ENCODE measurements at regions not wholly inside any gene's neighbourhood (a gene's known extent, or its start where the extent isn't known, plus 50 kb on each side); places are given as distances from the start of the nearest gene placed in this dataset.

DNA sequence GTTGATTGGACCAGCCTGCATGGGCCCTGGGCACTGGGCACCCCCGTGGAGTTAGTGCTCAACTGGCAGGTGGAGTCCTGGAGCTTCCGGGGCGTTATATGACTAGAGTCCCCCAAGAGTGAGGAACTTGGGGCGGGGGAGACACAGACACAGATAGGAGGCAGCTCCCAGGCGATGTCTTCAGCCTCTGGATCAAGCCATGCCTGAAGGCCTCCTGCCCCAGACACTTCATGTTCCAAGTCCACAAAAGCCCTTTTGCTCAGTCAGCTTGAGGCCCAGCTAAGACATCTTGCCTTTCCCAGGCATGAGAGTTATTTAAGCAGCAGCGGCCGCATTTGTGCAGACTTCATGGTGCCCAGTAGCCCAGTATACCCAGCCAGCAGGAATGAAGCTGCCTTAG lies 136.6 kb upstream of the CIBAR2 start:
- TF ChIP-seq, protein P1, sequence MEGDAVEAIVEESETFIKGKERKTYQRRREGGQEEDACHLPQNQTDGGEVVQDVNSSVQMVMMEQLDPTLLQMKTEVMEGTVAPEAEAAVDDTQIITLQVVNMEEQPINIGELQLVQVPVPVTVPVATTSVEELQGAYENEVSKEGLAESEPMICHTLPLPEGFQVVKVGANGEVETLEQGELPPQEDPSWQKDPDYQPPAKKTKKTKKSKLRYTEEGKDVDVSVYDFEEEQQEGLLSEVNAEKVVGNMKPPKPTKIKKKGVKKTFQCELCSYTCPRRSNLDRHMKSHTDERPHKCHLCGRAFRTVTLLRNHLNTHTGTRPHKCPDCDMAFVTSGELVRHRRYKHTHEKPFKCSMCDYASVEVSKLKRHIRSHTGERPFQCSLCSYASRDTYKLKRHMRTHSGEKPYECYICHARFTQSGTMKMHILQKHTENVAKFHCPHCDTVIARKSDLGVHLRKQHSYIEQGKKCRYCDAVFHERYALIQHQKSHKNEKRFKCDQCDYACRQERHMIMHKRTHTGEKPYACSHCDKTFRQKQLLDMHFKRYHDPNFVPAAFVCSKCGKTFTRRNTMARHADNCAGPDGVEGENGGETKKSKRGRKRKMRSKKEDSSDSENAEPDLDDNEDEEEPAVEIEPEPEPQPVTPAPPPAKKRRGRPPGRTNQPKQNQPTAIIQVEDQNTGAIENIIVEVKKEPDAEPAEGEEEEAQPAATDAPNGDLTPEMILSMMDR (IDR thresholded peaks at IDR 0.05): no peak
- TF ChIP-seq POLR2AphosphoS5 (IDR thresholded peaks at IDR 0.05; ENCODE audit: low read depth, low read length) (no peak), TAF1 (IDR thresholded peaks at IDR 0.05; ENCODE audit: borderline replicate concordance, low read depth, low read length) (no peak), GATA2 (CRISPR knock-in tag; IDR thresholded peaks at IDR 0.05) (no peak), EZH2phosphoT487 (IDR thresholded peaks at IDR 0.05; ENCODE audit: borderline replicate concordance, low read depth) (no peak), YY1 (IDR thresholded peaks at IDR 0.05; ENCODE audit: low read depth) (no peak)
- TF ChIP-seq, protein P2, sequence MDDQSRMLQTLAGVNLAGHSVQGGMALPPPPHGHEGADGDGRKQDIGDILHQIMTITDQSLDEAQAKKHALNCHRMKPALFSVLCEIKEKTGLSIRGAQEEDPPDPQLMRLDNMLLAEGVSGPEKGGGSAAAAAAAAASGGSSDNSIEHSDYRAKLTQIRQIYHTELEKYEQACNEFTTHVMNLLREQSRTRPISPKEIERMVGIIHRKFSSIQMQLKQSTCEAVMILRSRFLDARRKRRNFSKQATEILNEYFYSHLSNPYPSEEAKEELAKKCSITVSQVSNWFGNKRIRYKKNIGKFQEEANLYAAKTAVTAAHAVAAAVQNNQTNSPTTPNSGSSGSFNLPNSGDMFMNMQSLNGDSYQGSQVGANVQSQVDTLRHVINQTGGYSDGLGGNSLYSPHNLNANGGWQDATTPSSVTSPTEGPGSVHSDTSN (IDR thresholded peaks at IDR 0.05): no peak
